DMS114 treated with DMSO at 0.1 percent for 48 hours (cell line): ENCODE measurements at regions not wholly inside any gene's neighbourhood (a gene's known extent, or its start where the extent isn't known, plus 50 kb on each side); places are given as distances from the start of the nearest gene placed in this dataset.

Experiments used
- DNase-seq: peaks from one replicate; lab custom pipeline; 2025; ENCODE audit not compliant: unreplicated experiment; lab: John Stamatoyannopoulos, UW

- no peak for DNase-seq
Measured at GRCh38 chr1:115493834-115494233, 147.9 kb upstream of the VANGL1 start.

- DNase-seq, result no peak
Measured at GRCh38 chr1:115492880-115493279, 148.9 kb upstream of the VANGL1 start.

GRCh38 chr1:115492019-115492595, 149.7 kb upstream of the VANGL1 start:
- DNase-seq, result no peak

- no peak for DNase-seq
Measured at GRCh38 chr1:115491298-115492018, 150.3 kb upstream of the VANGL1 start.

GRCh38 chr1:115479055-115479482, 141.0 kb upstream of the NGF start:
- DNase-seq, result no peak

GRCh38 chr1:115477071-115477470, 139.0 kb upstream of the NGF start:
- DNase-seq, result no peak

GRCh38 chr1:115476616-115477015, 138.6 kb upstream of the NGF start:
- DNase-seq, result no peak

- DNase-seq, result no peak
Measured at GRCh38 chr1:115475901-115476300, 137.9 kb upstream of the NGF start.

- no peak for DNase-seq
Measured at GRCh38 chr1:115475252-115475651, 137.2 kb upstream of the NGF start.

- DNase-seq, result no peak
Measured at GRCh38 chr1:115473986-115474565, 136.0 kb upstream of the NGF start.

GRCh38 chr1:115469703-115470476, 131.8 kb upstream of the NGF start:
- no peak for DNase-seq

GRCh38 chr1:115467790-115468189, 129.7 kb upstream of the NGF start:
- no peak for DNase-seq

- DNase-seq, result no peak
Measured at GRCh38 chr1:115467196-115467595, 129.1 kb upstream of the NGF start.

GRCh38 chr1:115466433-115466832, 128.4 kb upstream of the NGF start:
- DNase-seq, result no peak

GRCh38 chr1:115465802-115466363, 127.8 kb upstream of the NGF start:
- DNase-seq, result no peak

- DNase-seq, result no peak
Measured at GRCh38 chr1:115463347-115463746, 125.3 kb upstream of the NGF start.

GRCh38 chr1:115462566-115463076, 124.6 kb upstream of the NGF start:
- DNase-seq, result no peak

GRCh38 chr1:115461526-115461925, 123.5 kb upstream of the NGF start:
- no peak for DNase-seq

- DNase-seq, result no peak
Measured at GRCh38 chr1:115459161-115459560, 121.1 kb upstream of the NGF start.

GRCh38 chr1:115458426-115459114, 120.5 kb upstream of the NGF start:
- DNase-seq, result no peak

- DNase-seq, result no peak
Measured at GRCh38 chr1:115457289-115457688, 119.2 kb upstream of the NGF start.
